ENCODE measurements at regions not wholly inside any gene's neighbourhood (a gene's known extent, or its start where the extent isn't known, plus 50 kb on each side); places are given as distances from the start of the nearest gene placed in this dataset.

DNA sequence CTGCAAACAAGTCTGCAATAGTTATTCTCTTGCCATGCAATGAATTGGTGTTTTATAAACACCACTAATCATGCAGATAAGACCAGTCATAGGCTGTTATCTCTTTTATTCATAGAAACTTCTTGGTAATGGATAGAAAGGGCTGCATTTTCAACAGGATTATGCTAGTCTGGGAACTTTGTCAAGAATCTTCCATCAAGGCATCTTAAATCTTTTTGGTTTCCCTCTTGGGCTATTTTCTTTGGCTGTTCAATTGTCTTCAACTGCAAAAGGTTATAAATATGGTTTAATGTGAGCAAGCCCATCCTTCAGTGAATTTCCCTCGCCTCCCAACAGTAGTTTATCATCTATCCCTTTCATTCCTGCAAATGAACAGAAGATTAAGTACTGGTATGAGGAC lies 59.0 kb upstream of the MINAR1 start:
- H3K36me3 Mint-ChIP-seq (ENCODE audit: low read depth): no peaks in the 10 kb centered on the region
- no peaks in the 10 kb centered on the region for H3K9me3 Mint-ChIP-seq
- H3K4me3 Mint-ChIP-seq: no peak overlapping the region
- no peaks in the 10 kb centered on the region for H3K4me1 Mint-ChIP-seq (ENCODE audit: low read depth)
- no peak for DNase-seq (ENCODE audit: low spot score)
- no peak overlapping the region for H3K27ac Mint-ChIP-seq
- H3K27me3 Mint-ChIP-seq (ENCODE audit: low read depth): no peaks in the 10 kb centered on the region

DNA sequence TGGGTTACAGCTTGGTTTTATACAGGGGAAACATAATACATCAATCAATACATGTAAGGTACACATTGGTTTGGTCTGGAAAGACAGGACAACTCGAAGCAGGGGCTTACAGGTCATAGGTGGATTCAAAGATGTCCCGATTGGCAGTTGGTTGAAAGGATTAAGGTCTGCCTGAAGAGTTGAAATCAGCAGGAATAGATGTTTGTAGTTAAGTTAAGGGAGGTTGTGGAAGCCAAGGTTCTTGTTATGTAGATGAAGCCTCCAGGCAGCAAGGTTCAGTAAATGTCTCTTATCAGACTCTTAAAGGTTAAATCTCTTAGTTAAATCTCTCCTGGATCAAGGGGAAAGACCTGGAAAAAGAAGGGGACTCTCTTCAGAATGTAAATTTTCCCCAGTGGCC lies 58.4 kb upstream of the MINAR1 start:
- no peaks in the 10 kb centered on the region for H3K4me1 Mint-ChIP-seq (ENCODE audit: low read depth)
- DNase-seq (ENCODE audit: low spot score): no peak
- H3K27me3 Mint-ChIP-seq (ENCODE audit: low read depth): no peaks in the 10 kb centered on the region
- no peaks in the 10 kb centered on the region for H3K36me3 Mint-ChIP-seq (ENCODE audit: low read depth)
- no peak overlapping the region for H3K27ac Mint-ChIP-seq
- no peak overlapping the region for H3K4me3 Mint-ChIP-seq
- H3K9me3 Mint-ChIP-seq: no peaks in the 10 kb centered on the region

- H3K4me1 Mint-ChIP-seq (ENCODE audit: low read depth): no peaks in the 10 kb centered on the region
- no peaks in the 10 kb centered on the region for H3K36me3 Mint-ChIP-seq (ENCODE audit: low read depth)
- H3K4me3 Mint-ChIP-seq: no peak overlapping the region
- no peaks in the 10 kb centered on the region for H3K9me3 Mint-ChIP-seq
- H3K27me3 Mint-ChIP-seq (ENCODE audit: low read depth): no peaks in the 10 kb centered on the region
- H3K27ac Mint-ChIP-seq: no peak overlapping the region
- no peak for DNase-seq (ENCODE audit: low spot score)
Measured at GRCh38 chr15:79376383-79376782, 55.8 kb upstream of the MINAR1 start.

- Mint-ChIP-seq H3K36me3 (ENCODE audit: low read depth) (no peaks in the 10 kb centered on the region), H3K9me3 (no peaks in the 10 kb centered on the region), H3K27me3 (ENCODE audit: low read depth) (no peaks in the 10 kb centered on the region), H3K4me3 (no peak overlapping the region), H3K27ac (no peak overlapping the region), H3K4me1 (ENCODE audit: low read depth) (no peaks in the 10 kb centered on the region)
- DNase-seq (ENCODE audit: low spot score): no peak
Measured at GRCh38 chr15:79378394-79379109, 53.6 kb upstream of the MINAR1 start.

- H3K4me3 Mint-ChIP-seq: no peak overlapping the region
- H3K4me1 Mint-ChIP-seq (ENCODE audit: low read depth): no peaks in the 10 kb centered on the region
- no peaks in the 10 kb centered on the region for H3K36me3 Mint-ChIP-seq (ENCODE audit: low read depth)
- no peaks in the 10 kb centered on the region for H3K9me3 Mint-ChIP-seq
- H3K27ac Mint-ChIP-seq: no peak overlapping the region
- DNase-seq (ENCODE audit: low spot score): peak; percentile 50
- H3K27me3 Mint-ChIP-seq (ENCODE audit: low read depth): no peaks in the 10 kb centered on the region
Measured at GRCh38 chr15:79380755-79381497, 51.2 kb upstream of the MINAR1 start.

- no peaks in the 10 kb centered on the region for H3K36me3 Mint-ChIP-seq (ENCODE audit: low read depth)
- H3K27me3 Mint-ChIP-seq (ENCODE audit: low read depth): no peaks in the 10 kb centered on the region
- H3K9me3 Mint-ChIP-seq: no peaks in the 10 kb centered on the region
- H3K27ac Mint-ChIP-seq: no peak overlapping the region
- no peak overlapping the region for H3K4me3 Mint-ChIP-seq
- H3K4me1 Mint-ChIP-seq (ENCODE audit: low read depth): no peaks in the 10 kb centered on the region
- no peak for DNase-seq (ENCODE audit: low spot score)
Measured at GRCh38 chr15:79381593-79381992, 50.5 kb upstream of the MINAR1 start.

Measured in T-helper 2 cell treated with Interferon-gamma antibody and Interleukin-4, amounts not matched to agents 5 μg/mL and 100 μg/mL, for 36 hours (primary cell).